ENCODE measurements at regions not wholly inside any gene's neighbourhood (a gene's known extent, or its start where the extent isn't known, plus 50 kb on each side); places are given as distances from the start of the nearest gene placed in this dataset.

DNA sequence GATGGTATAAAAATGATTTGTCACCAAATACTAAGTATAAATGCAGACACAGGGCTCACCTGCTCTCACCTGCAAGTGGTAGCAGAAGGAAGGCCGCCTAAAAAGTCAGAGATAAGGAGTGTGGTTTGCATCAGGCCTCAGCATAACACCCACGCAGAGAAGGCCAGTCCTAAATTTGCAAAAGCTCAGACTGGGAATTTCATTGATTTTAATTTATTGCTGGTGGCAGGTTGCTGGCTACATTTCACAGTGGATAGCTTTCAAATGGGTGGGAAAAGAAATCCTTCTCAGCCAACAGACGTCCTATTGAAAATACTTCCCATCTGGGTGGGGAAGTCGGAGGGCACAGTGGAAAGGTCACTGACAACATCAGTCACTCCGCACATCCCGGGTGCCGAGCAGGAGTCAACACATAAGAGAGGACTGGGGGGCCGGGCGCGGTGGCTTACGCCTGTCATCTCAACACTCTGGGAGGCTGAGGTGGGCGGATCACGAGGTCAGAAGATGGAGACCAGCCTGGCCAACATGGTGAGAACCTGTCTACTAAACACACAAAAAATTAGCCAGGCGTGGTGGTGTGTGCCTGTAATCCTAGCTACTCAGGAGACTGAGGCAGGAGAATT is 561.8 kb upstream of the MKI67 start:
- Histone ChIP-seq H3K4me3 (ENCODE audit: low read depth in 2 of 2, low read length in 1 of 2) (no peak overlapping the region), H3K9me3 (no peaks in the 10 kb centered on the region), H3F3A (replicated peaks; ENCODE audit: insufficient read depth) (no peaks in the 10 kb centered on the region), H3K9me2 (no peaks in the 10 kb centered on the region), H3K9ac (no peak overlapping the region), H3K27me3 (ENCODE audit: insufficient read depth) (no peaks in the 10 kb centered on the region), H3K4me1 (ENCODE audit: control insufficient read depth in 1 of 2, insufficient read depth in 2 of 2, low read depth in 1 of 2, low read length in 1 of 2) (peaks cover 0 to 8% of the 10 kb centered on the region in 2 experiments; a peak in 1 of 4 replicates), H3K79me2 (ENCODE audit: insufficient read depth) (no peaks in the 10 kb centered on the region), H4K20me1 (ENCODE audit: insufficient read depth) (no peaks in the 10 kb centered on the region), H3K36me3 (replicated peaks in 1 of 2; ENCODE audit: control insufficient read depth in 1 of 2, insufficient read depth in 2 of 2, low read length in 1 of 2) (no peaks in the 10 kb centered on the region), H3K4me2 (no peak overlapping the region), H2AFZ (ENCODE audit: low read depth) (no peak overlapping the region), H3K27ac (ENCODE audit: low read depth in 2 of 2, low read length in 1 of 2) (no peak overlapping the region)
- no peak for TF ChIP-seq RXRA (IDR thresholded peaks at IDR 0.05; ENCODE audit: borderline replicate concordance, low read depth)
- TF ChIP-seq CHD2 (IDR thresholded peaks at IDR 0.05; ENCODE audit: low read length, partially characterized antibody): no peak
- no peak for TF ChIP-seq MEF2A (IDR thresholded peaks at IDR 0.05; ENCODE audit: borderline replicate concordance, low read depth)
- TF ChIP-seq, protein P1, sequence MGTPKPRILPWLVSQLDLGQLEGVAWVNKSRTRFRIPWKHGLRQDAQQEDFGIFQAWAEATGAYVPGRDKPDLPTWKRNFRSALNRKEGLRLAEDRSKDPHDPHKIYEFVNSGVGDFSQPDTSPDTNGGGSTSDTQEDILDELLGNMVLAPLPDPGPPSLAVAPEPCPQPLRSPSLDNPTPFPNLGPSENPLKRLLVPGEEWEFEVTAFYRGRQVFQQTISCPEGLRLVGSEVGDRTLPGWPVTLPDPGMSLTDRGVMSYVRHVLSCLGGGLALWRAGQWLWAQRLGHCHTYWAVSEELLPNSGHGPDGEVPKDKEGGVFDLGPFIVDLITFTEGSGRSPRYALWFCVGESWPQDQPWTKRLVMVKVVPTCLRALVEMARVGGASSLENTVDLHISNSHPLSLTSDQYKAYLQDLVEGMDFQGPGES (IDR thresholded peaks at IDR 0.05; ENCODE audit: low read depth, low read length): no peak
- no peak for TF ChIP-seq ELF1 (IDR thresholded peaks at IDR 0.05)
- no peak for TF ChIP-seq EZH2phosphoT487 (IDR thresholded peaks at IDR 0.05; ENCODE audit: borderline replicate concordance, low read depth)
- TF ChIP-seq FOSL2 (IDR thresholded peaks at IDR 0.05; ENCODE audit: borderline replicate concordance, low read depth): no peak
- no peak for TF ChIP-seq TEAD4 (IDR thresholded peaks at IDR 0.05; ENCODE audit: borderline replicate concordance, insufficient read depth)
- TF ChIP-seq RFX5 (IDR thresholded peaks at IDR 0.05; ENCODE audit: low read length): no peak
- no peak for TF ChIP-seq NFIC (IDR thresholded peaks at IDR 0.05; ENCODE audit: borderline replicate concordance)
- TF ChIP-seq TCF12 (IDR thresholded peaks at IDR 0.05): no peak
- TF ChIP-seq YY1 (IDR thresholded peaks at IDR 0.05; ENCODE audit: low read depth): no peak
- no peak for TF ChIP-seq JUND (IDR thresholded peaks at IDR 0.05)
- no peak for TF ChIP-seq GATA2 (CRISPR knock-in tag; IDR thresholded peaks at IDR 0.05)
- no peak for TF ChIP-seq POLR2AphosphoS5 (IDR thresholded peaks at IDR 0.05; ENCODE audit: low read depth, low read length)
- TF ChIP-seq USF1 (IDR thresholded peaks at IDR 0.05; ENCODE audit: borderline replicate concordance, low read depth): no peak
- DNase-seq: no peak
- ChIA-PET CTCF (no interaction called here), POLR2A (no interaction called here)
- 29% methylated on average over 10 of the region's 14 CpGs for WGBS (ENCODE audit: low lambda C conversion rate)

GRCh38 chr10:128689667-128690066 is 563.4 kb upstream of the MKI67 start:
- H3K9ac ChIP-seq: no peak overlapping the region
- ChIA-PET CTCF (no interaction called here), POLR2A (no interaction called here)
- H3K9me3 ChIP-seq: no peaks in the 10 kb centered on the region
- H3K79me2 ChIP-seq (ENCODE audit: insufficient read depth): no peaks in the 10 kb centered on the region
- no peak overlapping the region for H3K4me3 ChIP-seq (ENCODE audit: low read depth in 2 of 2, low read length in 1 of 2)
- no peaks in the 10 kb centered on the region for H3K9me2 ChIP-seq
- no peak overlapping the region for H3K27ac ChIP-seq (ENCODE audit: low read depth in 2 of 2, low read length in 1 of 2)
- TF ChIP-seq NRF1 (IDR thresholded peaks at IDR 0.05; ENCODE audit: low read depth, low read length) (no peak), GABPA (IDR thresholded peaks at IDR 0.05; ENCODE audit: low read depth) (no peak), TAF1 (IDR thresholded peaks at IDR 0.05; ENCODE audit: borderline replicate concordance, low read depth, low read length) (no peak), TEAD4 (IDR thresholded peaks at IDR 0.05; ENCODE audit: borderline replicate concordance, insufficient read depth) (no peak), YY1 (IDR thresholded peaks at IDR 0.05; ENCODE audit: low read depth) (no peak), RFX5 (IDR thresholded peaks at IDR 0.05; ENCODE audit: low read length) (no peak), USF1 (IDR thresholded peaks at IDR 0.05; ENCODE audit: borderline replicate concordance, low read depth) (no peak), NFIC (IDR thresholded peaks at IDR 0.05; ENCODE audit: borderline replicate concordance) (no peak), MEF2A (IDR thresholded peaks at IDR 0.05; ENCODE audit: borderline replicate concordance, low read depth) (no peak), MXI1 (IDR thresholded peaks at IDR 0.05; ENCODE audit: low read depth, low read length) (no peak), FOSL2 (IDR thresholded peaks at IDR 0.05; ENCODE audit: borderline replicate concordance, low read depth) (no peak)
- TF ChIP-seq, protein P2, sequence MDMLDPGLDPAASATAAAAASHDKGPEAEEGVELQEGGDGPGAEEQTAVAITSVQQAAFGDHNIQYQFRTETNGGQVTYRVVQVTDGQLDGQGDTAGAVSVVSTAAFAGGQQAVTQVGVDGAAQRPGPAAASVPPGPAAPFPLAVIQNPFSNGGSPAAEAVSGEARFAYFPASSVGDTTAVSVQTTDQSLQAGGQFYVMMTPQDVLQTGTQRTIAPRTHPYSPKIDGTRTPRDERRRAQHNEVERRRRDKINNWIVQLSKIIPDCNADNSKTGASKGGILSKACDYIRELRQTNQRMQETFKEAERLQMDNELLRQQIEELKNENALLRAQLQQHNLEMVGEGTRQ (IDR thresholded peaks at IDR 0.05; ENCODE audit: borderline replicate concordance, low read depth, low read length): no peak
- TF ChIP-seq, protein P3, sequence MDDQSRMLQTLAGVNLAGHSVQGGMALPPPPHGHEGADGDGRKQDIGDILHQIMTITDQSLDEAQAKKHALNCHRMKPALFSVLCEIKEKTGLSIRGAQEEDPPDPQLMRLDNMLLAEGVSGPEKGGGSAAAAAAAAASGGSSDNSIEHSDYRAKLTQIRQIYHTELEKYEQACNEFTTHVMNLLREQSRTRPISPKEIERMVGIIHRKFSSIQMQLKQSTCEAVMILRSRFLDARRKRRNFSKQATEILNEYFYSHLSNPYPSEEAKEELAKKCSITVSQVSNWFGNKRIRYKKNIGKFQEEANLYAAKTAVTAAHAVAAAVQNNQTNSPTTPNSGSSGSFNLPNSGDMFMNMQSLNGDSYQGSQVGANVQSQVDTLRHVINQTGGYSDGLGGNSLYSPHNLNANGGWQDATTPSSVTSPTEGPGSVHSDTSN (IDR thresholded peaks at IDR 0.05): no peak
- no peak overlapping the region for H2AFZ ChIP-seq (ENCODE audit: low read depth)
- H3K27me3 ChIP-seq (ENCODE audit: insufficient read depth): no peaks in the 10 kb centered on the region
- no peaks in the 10 kb centered on the region for H3F3A ChIP-seq (replicated peaks; ENCODE audit: insufficient read depth)
- WGBS (ENCODE audit: low lambda C conversion rate): 47% methylated on average over 5 of the region's 5 CpGs
- no peaks in the 10 kb centered on the region for H4K20me1 ChIP-seq (ENCODE audit: insufficient read depth)
- no peak for DNase-seq
- H3K4me1 ChIP-seq (ENCODE audit: control insufficient read depth in 1 of 2, insufficient read depth in 2 of 2, low read depth in 1 of 2, low read length in 1 of 2): peaks cover 0 to 8% of the 10 kb centered on the region in 2 experiments; a peak in 1 of 4 replicates
- H3K36me3 ChIP-seq (replicated peaks in 1 of 2; ENCODE audit: control insufficient read depth in 1 of 2, insufficient read depth in 2 of 2, low read length in 1 of 2): no peaks in the 10 kb centered on the region
- no peak overlapping the region for H3K4me2 ChIP-seq
